ENCODE measurements at regions not wholly inside any gene's neighbourhood (a gene's known extent, or its start where the extent isn't known, plus 50 kb on each side); places are given as distances from the start of the nearest gene placed in this dataset.

GRCh38 chr5:158301186-158301585, 442.2 kb upstream of the CLINT1 start:
- no peak overlapping the region for H3K27ac ChIP-seq (ENCODE audit: low read depth in 1 of 2, low read length in 2 of 2)
- ChIA-PET POLR2A (no interaction called here), CTCF (no interaction called here)
- peaks cover 0 to 3% of the 10 kb centered on the region in 2 experiments for H3K9me3 ChIP-seq (ENCODE audit: control insufficient read depth in 1 of 2, insufficient read depth in 1 of 2, low read length in 2 of 2)
- H3K4me3 ChIP-seq (ENCODE audit: low read length) = no peak overlapping the region
- no peak overlapping the region for H3K27ac Mint-ChIP-seq
- DNase-seq (no peak), ATAC-seq (ENCODE audit: poor library complexity) (no peak)
- H3K36me3 ChIP-seq (ENCODE audit: insufficient read depth, low read length) = no peaks in the 10 kb centered on the region
- no peak overlapping the region for H3K4me3 Mint-ChIP-seq
- intact Hi-C loops (cut with DNase I, micrococcal nuclease) = no loop called here
- H3K4me1 Mint-ChIP-seq (ENCODE audit: low read depth) = no peaks in the 10 kb centered on the region
- no peaks in the 10 kb centered on the region for H3K27me3 Mint-ChIP-seq
- no peaks in the 10 kb centered on the region for H3K36me3 Mint-ChIP-seq (ENCODE audit: low read depth)
- no peaks in the 10 kb centered on the region for H3K27me3 ChIP-seq (ENCODE audit: control insufficient read depth in 1 of 2, insufficient read depth in 2 of 2, low read length in 2 of 2)
- TF ChIP-seq CTCF (IDR thresholded peaks at IDR 0.05) = no peak
- H3K4me1 ChIP-seq (ENCODE audit: insufficient read depth, low read length) = no peaks in the 10 kb centered on the region
- H3K9me3 Mint-ChIP-seq = peaks cover 2% of the 10 kb centered on the region

DNA sequence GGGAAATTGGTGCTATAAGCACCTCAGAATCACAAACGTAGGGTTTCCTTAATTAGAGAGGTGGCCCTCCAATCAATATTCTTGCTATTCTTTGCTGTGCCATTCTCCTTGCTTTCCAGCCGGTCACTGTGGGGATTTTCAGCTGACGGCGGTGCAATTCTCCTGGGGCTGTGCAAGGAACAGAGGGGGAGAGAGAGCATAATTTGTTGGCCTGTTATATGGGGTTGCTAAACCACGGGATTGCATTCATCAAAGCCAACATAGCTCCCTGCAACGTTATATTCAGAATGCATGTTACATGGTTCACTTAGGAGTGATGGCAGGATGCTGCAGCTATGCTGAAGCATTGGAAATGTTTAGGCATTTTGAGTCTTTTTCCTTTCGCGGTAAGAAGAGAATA, 441.3 kb upstream of the CLINT1 start:
- Mint-ChIP-seq H3K9me3 (peaks cover 2% of the 10 kb centered on the region), H3K27ac (no peak overlapping the region), H3K27me3 (no peaks in the 10 kb centered on the region), H3K36me3 (ENCODE audit: low read depth) (no peaks in the 10 kb centered on the region), H3K4me3 (no peak overlapping the region), H3K4me1 (ENCODE audit: low read depth) (no peaks in the 10 kb centered on the region)
- intact Hi-C loops (cut with DNase I, micrococcal nuclease) = no loop called here
- H3K27ac ChIP-seq (ENCODE audit: low read depth in 1 of 2, low read length in 2 of 2) = no peak overlapping the region
- peaks cover 0 to 3% of the 10 kb centered on the region in 2 experiments for H3K9me3 ChIP-seq (ENCODE audit: control insufficient read depth in 1 of 2, insufficient read depth in 1 of 2, low read length in 2 of 2)
- ChIA-PET CTCF (no interaction called here), POLR2A (no interaction called here)
- DNase-seq = no peak
- H3K27me3 ChIP-seq (ENCODE audit: control insufficient read depth in 1 of 2, insufficient read depth in 2 of 2, low read length in 2 of 2) = no peaks in the 10 kb centered on the region
- TF ChIP-seq CTCF (IDR thresholded peaks at IDR 0.05) = no peak
- ATAC-seq (ENCODE audit: poor library complexity) = no peak
- H3K4me1 ChIP-seq (ENCODE audit: insufficient read depth, low read length) = no peaks in the 10 kb centered on the region
- no peaks in the 10 kb centered on the region for H3K36me3 ChIP-seq (ENCODE audit: insufficient read depth, low read length)
- H3K4me3 ChIP-seq (ENCODE audit: low read length) = no peak overlapping the region

GRCh38 chr5:158297002-158297527, 438.1 kb upstream of the CLINT1 start:
- Histone ChIP-seq H3K36me3 (ENCODE audit: insufficient read depth, low read length) (no peaks in the 10 kb centered on the region), H3K27me3 (ENCODE audit: control insufficient read depth in 1 of 2, insufficient read depth in 2 of 2, low read length in 2 of 2) (no peaks in the 10 kb centered on the region)

More at GRCh38 chr5:158297002-158297527, 438.1 kb upstream of the CLINT1 start:
- DNase-seq = no peak
- Histone ChIP-seq H3K4me3 (ENCODE audit: low read length) (no peak overlapping the region), H3K27ac (ENCODE audit: low read depth in 1 of 2, low read length in 2 of 2) (no peak overlapping the region), H3K9me3 (ENCODE audit: control insufficient read depth in 1 of 2, insufficient read depth in 1 of 2, low read length in 2 of 2) (peaks cover 0 to 3% of the 10 kb centered on the region in 2 experiments), H3K4me1 (ENCODE audit: insufficient read depth, low read length) (no peaks in the 10 kb centered on the region)
- ATAC-seq (ENCODE audit: poor library complexity) = no peak
- ChIA-PET POLR2A (interaction anchor here (0.6 kb wide), 1 partner anchor 381 kb away, joined by 4 read pairs; no protein-coding TSS in a partner anchor), CTCF (no interaction called here)
- Mint-ChIP-seq H3K27ac (no peak overlapping the region), H3K27me3 (no peaks in the 10 kb centered on the region), H3K36me3 (ENCODE audit: low read depth) (no peaks in the 10 kb centered on the region), H3K4me1 (ENCODE audit: low read depth) (no peaks in the 10 kb centered on the region), H3K9me3 (peaks cover 5% of the 10 kb centered on the region), H3K4me3 (no peak overlapping the region)
- no peak for TF ChIP-seq CTCF (IDR thresholded peaks at IDR 0.05)
- intact Hi-C loops (cut with DNase I, micrococcal nuclease) = no loop called here

Data from CD4-positive, alpha-beta T cell (primary cell).